Spinal cord (tissue), 9 donors: ENCODE measurements at regions not wholly inside any gene's neighbourhood (a gene's known extent, or its start where the extent isn't known, plus 50 kb on each side); places are given as distances from the start of the nearest gene placed in this dataset.
A peak's percentile ranks its signal among the peaks of the same experiment; 100 is the strongest.

Source experiments
- DNase-seq, 6 donors: peaks; one replicate each; pipeline versions ENCODE4 v3.0.0 to v3.0.0-alpha.2; 2013 to 2015; ENCODE audit warnings: low spot score in 6 of 6, low read depth in 4 of 6
- H3K27ac ChIP-seq: one replicate; pipeline ENCODE4 v1.5.1; 2013; ENCODE audit warnings: low read depth, low read length, control low read depth
- H3K27me3 ChIP-seq: one replicate; pipeline ENCODE4 v1.6.1; 2013; ENCODE audit warnings: low read length; ENCODE audit not compliant: control insufficient read depth, insufficient read depth
- H3K36me3 ChIP-seq: one replicate; pipeline ENCODE4 v1.6.1; 2013; ENCODE audit warnings: low read length; ENCODE audit not compliant: control insufficient read depth, insufficient read depth
- H3K4me1 ChIP-seq: one replicate; pipeline ENCODE4 v1.6.1; 2013; ENCODE audit warnings: low read length; ENCODE audit not compliant: control insufficient read depth, insufficient read depth
- H3K4me3 ChIP-seq: one replicate; pipeline ENCODE4 v1.5.1; 2013; ENCODE audit warnings: low read depth, low read length, control low read depth
- H3K9me3 ChIP-seq: one replicate; pipeline ENCODE4 v1.6.1; 2013; ENCODE audit warnings: low read length; ENCODE audit not compliant: control insufficient read depth, insufficient read depth
- WGBS: methylation state at CpG from one replicate; pipeline ENCODE4 v1.1.5; 2013; ENCODE audit warnings: missing lambda C conversion rate; ENCODE audit not compliant: insufficient coverage; 5-methylcytosine and 5-hydroxymethylcytosine counted together
- donor health status: healthy.

- Histone ChIP-seq H3K4me1 (no peaks in the 10 kb centered on the region), H3K27me3 (no peaks in the 10 kb centered on the region), H3K4me3 (no peak overlapping the region), H3K27ac (no peak overlapping the region), H3K36me3 (no peaks in the 10 kb centered on the region), H3K9me3 (no peaks in the 10 kb centered on the region)
- WGBS, result 42% methylated on average over 2 of the region's 2 CpGs
- DNase-seq, result no peak
Observed at GRCh38 chr4:22070256-22070655, 121.7 kb upstream of the KCNIP4 start.

GRCh38 chr4:22063613-22064012 is 115.0 kb upstream of the KCNIP4 start:
- no peak for DNase-seq
- Histone ChIP-seq H3K36me3 (no peaks in the 10 kb centered on the region), H3K4me1 (no peaks in the 10 kb centered on the region), H3K4me3 (no peak overlapping the region), H3K9me3 (no peaks in the 10 kb centered on the region), H3K27me3 (no peaks in the 10 kb centered on the region), H3K27ac (no peak overlapping the region)
- WGBS, result 100% methylated on average over 1 of the region's 1 CpG

- Histone ChIP-seq H3K9me3 (no peaks in the 10 kb centered on the region), H3K27ac (no peak overlapping the region), H3K4me3 (no peak overlapping the region), H3K36me3 (no peaks in the 10 kb centered on the region), H3K4me1 (no peaks in the 10 kb centered on the region), H3K27me3 (no peaks in the 10 kb centered on the region)
- no peak for DNase-seq
- WGBS, result no CpG with 5 or more reads among the region's 3 CpGs
Observed at GRCh38 chr4:22062676-22063075, 114.1 kb upstream of the KCNIP4 start.

- no peak overlapping the region for H3K4me3 ChIP-seq
- H3K4me1 ChIP-seq, result no peaks in the 10 kb centered on the region
- H3K9me3 ChIP-seq, result no peaks in the 10 kb centered on the region
- no peaks in the 10 kb centered on the region for H3K36me3 ChIP-seq
- H3K27me3 ChIP-seq, result no peaks in the 10 kb centered on the region
- no peak for DNase-seq
- WGBS, result no CpG with 5 or more reads among the region's 5 CpGs
- no peak overlapping the region for H3K27ac ChIP-seq
Observed at GRCh38 chr4:22055954-22056353, 107.4 kb upstream of the KCNIP4 start.

- 100% methylated on average over 1 of the region's 1 CpG for WGBS
- no peaks in the 10 kb centered on the region for H3K4me1 ChIP-seq
- DNase-seq, result no peak
- no peaks in the 10 kb centered on the region for H3K27me3 ChIP-seq
- no peaks in the 10 kb centered on the region for H3K36me3 ChIP-seq
- H3K9me3 ChIP-seq, result no peaks in the 10 kb centered on the region
- no peak overlapping the region for H3K27ac ChIP-seq
- H3K4me3 ChIP-seq, result no peak overlapping the region
Observed at GRCh38 chr4:22052076-22052475, 103.5 kb upstream of the KCNIP4 start.

GRCh38 chr4:22048323-22048722 is 99.8 kb upstream of the KCNIP4 start:
- H3K4me1 ChIP-seq, result no peaks in the 10 kb centered on the region
- 57% methylated on average over 1 of the region's 2 CpGs for WGBS
- H3K27me3 ChIP-seq, result no peaks in the 10 kb centered on the region
- no peak overlapping the region for H3K27ac ChIP-seq
- H3K9me3 ChIP-seq, result no peaks in the 10 kb centered on the region
- no peak overlapping the region for H3K4me3 ChIP-seq
- DNase-seq, result no peak
- H3K36me3 ChIP-seq, result no peaks in the 10 kb centered on the region

- Histone ChIP-seq H3K9me3 (no peaks in the 10 kb centered on the region), H3K36me3 (no peaks in the 10 kb centered on the region), H3K27ac (no peak overlapping the region), H3K4me1 (no peaks in the 10 kb centered on the region), H3K4me3 (no peak overlapping the region), H3K27me3 (no peaks in the 10 kb centered on the region)
- 96% methylated on average over 12 of the region's 12 CpGs for WGBS
- no peak for DNase-seq
Observed at GRCh38 chr4:22047793-22048192, 99.2 kb upstream of the KCNIP4 start.

GRCh38 chr4:22045051-22045630 is 96.6 kb upstream of the KCNIP4 start:
- Histone ChIP-seq H3K4me1 (no peaks in the 10 kb centered on the region), H3K4me3 (no peak overlapping the region), H3K9me3 (no peaks in the 10 kb centered on the region), H3K36me3 (no peaks in the 10 kb centered on the region), H3K27ac (no peak overlapping the region), H3K27me3 (no peaks in the 10 kb centered on the region)
- DNase-seq, result peak in 1 of 6 donors; percentile 25

- Histone ChIP-seq H3K4me1 (no peaks in the 10 kb centered on the region), H3K9me3 (no peaks in the 10 kb centered on the region), H3K36me3 (no peaks in the 10 kb centered on the region), H3K27ac (no peak overlapping the region), H3K4me3 (no peak overlapping the region), H3K27me3 (no peaks in the 10 kb centered on the region)
- peak in 2 of 6 donors; percentile 26 to 31 for DNase-seq
- no CpG with 5 or more reads among the region's 1 CpG for WGBS
Observed at GRCh38 chr4:22031423-22031822, 82.9 kb upstream of the KCNIP4 start.

- Histone ChIP-seq H3K4me3 (no peak overlapping the region), H3K36me3 (no peaks in the 10 kb centered on the region), H3K27ac (no peak overlapping the region), H3K9me3 (no peaks in the 10 kb centered on the region), H3K27me3 (no peaks in the 10 kb centered on the region), H3K4me1 (no peaks in the 10 kb centered on the region)
- no CpG with 5 or more reads among the region's 1 CpG for WGBS
- no peak for DNase-seq
Observed at GRCh38 chr4:22030881-22031280, 82.3 kb upstream of the KCNIP4 start.
